Stromal cell of bone marrow (primary cell): ENCODE measurements at regions not wholly inside any gene's neighbourhood (a gene's known extent, or its start where the extent isn't known, plus 50 kb on each side); places are given as distances from the start of the nearest gene placed in this dataset.

Experiments
- DNase-seq: peaks from one replicate; pipeline ENCODE4 v3.0.0-alpha.2; 2012; ENCODE audit warnings: low read depth

DNA sequence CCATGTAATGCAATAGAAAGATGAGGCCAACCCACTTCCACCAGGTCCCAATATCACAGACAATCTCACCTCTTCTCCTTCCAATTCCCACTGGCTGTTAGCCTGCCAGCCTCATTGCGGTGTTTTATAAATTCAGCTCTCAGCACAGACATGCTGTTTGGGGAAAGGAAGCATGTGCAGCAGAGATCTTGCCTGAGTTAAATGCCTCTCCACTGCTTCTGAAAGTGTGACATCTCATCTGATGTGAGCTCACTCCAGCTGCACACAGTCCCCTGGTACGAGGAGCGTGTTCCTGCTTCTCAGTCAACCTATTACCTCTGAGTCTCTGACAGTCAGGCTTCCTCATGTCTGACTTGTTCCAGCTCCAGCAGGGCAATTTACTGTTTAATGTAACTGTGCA is 122.7 kb upstream of the GUCY1A2 start:
- no peak for DNase-seq

DNA sequence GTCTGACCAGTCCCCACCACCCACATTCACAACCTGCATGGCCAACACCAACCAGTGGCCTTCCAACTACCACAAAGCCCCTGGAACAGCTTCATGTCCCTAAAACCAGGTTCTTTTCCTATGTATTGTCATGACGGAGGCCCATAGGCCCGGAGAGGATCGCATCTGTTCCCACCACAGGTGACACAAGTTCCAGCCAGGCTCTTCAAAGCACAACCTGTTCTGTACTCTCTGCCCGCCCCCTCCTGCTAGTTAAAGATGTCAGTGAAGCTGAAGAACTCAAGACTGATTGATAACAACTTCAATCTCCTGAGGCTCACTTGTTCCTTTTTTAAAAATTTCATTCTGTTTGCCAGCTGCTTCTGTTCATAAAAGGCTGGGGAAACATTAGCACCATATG is 121.1 kb upstream of the GUCY1A2 start:
- no peak for DNase-seq

DNA sequence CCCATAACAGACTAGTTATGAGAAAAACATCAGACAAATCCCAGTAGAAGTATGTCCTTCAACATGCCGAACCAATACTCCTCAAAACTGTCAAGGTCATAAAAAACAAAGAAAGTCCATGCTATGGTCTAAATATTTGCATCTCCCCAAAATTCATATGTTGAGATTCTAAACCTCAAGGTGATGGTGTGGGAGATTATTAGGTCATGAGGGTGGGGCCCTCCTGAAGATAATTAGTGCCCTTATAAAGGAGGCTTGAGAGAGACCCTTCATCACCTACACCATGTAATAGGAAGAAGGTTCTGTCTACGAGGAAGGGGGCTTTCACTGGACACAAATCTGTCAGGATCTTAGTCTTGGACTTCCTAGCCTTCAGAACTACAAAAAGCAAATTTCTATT is 118.6 kb upstream of the GUCY1A2 start:
- DNase-seq: no peak

DNA sequence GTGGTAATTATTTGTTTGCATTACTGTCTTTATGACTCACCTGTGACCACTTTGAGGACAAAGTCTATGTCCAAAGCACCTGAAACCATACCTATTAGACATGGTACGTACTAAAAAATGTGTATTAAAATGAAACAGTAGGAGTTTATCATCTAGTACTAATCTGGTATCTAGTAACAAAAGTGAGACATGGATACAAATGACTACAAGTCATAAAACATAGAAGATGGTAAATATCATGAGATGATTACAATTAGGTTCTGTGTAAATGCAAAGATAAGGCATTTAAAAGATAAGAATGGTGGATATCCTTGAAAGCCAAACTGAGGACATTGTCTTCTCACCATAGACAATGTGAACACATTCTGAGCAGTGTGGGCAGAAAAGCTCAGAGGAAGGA is 113.5 kb upstream of the GUCY1A2 start:
- DNase-seq: no peak

DNA sequence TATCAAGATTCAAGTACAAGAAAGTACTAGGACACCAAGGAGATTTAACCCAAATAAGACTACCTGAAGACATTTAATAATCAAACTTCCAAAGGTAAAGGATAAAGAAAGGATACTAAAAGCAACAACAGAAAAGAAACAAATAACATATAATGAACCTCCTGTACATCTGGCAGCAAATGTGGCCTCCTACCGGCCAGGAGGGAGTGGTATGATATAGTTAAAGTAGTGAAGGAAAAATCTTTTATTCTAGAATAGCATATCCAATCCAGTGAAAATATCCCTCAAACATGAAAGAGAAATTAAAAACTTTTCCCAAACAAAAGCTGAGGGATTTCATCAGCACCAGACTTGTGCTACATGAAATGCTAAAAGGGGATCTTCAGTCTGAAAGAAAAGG is 104.7 kb upstream of the GUCY1A2 start:
- no peak for DNase-seq

DNA sequence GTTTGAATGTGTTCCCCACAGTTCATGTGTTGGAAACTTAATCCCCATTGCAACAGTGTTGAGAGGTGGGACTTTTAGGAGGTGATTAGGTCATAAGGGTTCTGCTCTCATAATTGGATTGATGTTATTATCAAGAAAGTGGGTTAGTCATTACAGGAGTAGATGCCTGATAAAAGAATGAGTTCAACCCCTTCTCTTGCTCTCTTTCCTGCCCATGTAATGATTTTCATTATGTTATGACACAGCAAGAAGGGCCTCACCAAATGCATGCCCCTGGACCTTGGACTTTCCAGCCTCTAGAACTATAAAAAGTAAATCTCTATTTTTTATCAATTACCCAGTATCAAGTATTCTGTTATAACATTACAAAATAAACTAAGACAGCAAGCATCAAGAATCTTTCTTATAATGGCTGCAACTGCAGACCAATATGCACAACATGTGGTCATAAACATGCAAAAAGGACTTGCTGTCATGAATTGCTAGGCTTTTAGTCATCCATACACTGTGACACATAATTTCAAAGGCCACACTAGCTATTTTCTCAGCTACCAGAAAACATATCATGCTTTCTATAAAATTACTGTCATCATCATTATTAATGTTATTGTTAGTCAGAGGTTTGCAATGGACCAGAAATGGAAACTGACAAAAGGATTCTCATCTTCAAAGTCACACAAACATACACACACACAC is 99.9 kb upstream of the GUCY1A2 start:
- DNase-seq: no peak

DNA sequence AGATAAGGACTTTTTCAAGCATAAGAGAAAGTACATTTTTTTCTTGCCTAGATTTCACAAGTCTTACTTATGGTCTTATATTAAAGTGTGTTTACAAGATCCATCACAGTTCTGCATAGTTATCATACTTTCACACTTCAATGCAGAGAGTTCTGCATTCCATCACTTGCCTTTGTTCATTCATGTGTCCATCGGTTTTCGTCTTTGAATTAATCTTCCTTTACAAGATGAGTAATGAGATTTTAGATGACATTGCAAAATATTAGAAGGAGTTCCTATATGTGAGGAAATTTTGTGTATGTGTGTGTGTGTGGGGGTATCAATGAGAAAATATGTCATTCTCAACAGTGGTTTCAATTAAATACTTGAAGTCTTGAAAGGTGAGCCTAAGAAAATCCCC is 98.1 kb upstream of the GUCY1A2 start:
- no peak for DNase-seq

DNA sequence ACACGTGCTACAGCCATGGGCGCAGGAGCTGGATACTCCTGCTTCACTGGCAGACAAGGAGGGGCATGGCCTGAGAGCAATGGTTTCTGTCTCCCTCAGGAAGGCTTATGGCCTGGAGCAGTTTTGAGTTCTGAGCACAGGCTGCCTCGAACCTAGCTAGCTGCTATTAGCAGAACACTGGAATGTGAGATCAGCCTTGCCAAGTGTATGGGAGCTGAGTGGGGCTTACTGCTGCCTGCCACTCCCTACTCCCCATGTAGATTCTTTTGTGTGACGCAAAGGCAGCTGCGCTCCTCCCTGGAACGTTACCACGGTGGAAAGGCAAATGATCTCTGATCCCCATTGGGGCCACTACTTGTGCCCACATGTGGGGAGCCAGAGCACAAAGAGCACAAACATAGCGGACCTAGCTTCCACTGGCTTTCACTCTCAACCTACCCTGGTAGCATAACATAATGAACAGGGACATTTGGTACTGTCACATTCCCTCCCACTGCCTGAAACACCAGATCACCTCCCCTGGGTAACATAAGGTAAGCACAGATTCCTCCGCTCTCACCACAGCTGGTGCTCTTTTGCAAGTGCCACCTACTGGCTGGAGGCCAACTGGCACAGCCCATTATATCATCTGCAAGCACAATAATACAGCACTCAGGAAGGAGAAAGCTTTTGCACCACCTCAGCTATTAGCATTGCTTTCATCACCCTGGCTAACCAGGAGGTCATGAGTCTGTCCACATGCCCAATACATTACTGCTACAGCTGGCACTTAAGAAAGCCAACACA is 84.6 kb upstream of the GUCY1A2 start:
- no peak for DNase-seq

DNA sequence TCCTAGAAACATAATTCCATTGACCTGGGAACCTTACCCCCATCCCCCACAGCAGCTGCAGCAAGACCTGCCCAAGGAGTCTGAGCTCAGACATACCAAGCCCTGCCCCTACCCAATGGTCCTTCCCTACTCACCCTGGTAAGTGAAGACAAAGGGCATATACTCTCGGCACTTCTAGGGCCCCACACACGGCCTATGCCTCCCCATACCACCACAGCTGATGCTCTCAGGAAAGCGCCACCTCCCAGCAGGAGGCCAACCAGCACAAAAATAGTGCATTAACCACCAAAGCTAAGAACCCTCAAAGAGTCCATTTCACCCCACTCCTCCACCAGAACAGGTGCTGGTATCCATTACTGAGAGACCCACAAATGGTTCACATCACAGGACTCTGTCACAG is 74.4 kb upstream of the GUCY1A2 start:
- DNase-seq: no peak

DNA sequence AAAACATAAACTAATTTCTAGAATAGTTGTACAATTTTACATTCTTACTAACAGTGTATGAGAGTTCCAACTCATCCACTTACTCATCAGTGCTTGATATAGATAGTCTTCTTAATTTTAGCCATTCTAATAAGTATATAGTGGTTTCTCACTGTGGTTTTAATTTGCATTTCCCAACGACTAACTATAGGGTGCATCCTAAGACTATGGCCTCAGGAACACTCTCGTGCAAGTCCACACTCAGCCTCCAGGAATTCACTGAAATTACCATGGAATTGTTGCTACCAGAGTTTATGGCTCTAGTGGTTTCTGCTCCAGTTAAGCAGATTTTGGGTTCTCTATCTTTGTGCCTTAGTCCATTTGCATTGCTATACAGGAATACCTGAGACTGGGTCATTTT is 60.1 kb upstream of the GUCY1A2 start:
- DNase-seq: no peak

DNA sequence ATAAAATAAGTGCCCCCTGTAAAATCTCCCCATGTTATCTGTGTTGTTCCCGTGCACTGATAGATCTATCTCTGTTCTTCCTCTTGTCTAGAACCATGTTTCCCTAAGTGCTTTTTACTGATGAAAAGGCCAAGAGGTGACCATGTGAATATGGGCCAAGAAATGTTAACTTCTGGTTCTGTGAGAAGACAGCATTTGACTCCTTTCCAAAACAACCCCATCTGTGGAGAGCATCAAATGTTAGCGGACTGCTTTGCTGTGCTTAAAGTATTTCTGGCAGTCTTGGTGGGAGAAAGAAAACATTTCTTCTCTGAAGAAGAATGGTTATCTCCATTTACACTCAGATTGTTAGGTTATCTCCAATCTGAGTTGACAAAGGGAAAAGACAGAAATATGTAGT is 58.6 kb upstream of the GUCY1A2 start:
- no peak for DNase-seq

DNA sequence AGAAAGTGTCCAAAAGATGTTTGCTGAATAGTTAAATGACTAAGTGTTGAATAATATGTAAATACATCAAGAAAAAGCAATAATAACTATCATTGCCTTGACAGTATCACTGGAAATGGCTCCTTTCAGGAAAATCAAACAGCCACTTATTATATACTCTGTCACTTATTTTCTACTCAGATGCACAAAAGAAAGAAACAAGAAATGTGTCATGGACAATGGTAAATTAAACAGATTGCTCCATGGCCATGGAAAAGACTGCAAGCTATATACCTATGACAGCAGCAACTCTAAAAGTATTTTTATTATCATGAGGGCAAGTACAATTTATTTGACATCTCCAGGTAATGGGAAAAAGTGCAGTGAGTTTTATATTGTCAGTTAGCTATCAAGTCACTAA is 52.9 kb upstream of the GUCY1A2 start:
- no peak for DNase-seq
